OCI-LY7 (cell line): ENCODE measurements at regions not wholly inside any gene's neighbourhood (a gene's known extent, or its start where the extent isn't known, plus 50 kb on each side); places are given as distances from the start of the nearest gene placed in this dataset.

Experiments used
- BruUV-seq: library from RNA; stranded (reverse); fragments of 400-500 nt; replicated peaks from 2 replicates; lab custom pipeline; 2021; lab: Mats Ljungman, UMichigan
- CTCF ChIA-PET: fragments of 300-600 bp; sonication (Branson Sonifier 250); formaldehyde crosslinking; loops from one replicate; lab custom pipeline; 2022; ENCODE audit warnings: antibody characterized with exemption; ENCODE audit not compliant: unreplicated experiment; lab: Charles Lee
- POLR2A ChIA-PET: fragments of 300-600 bp; sonication (Branson Sonifier 250); formaldehyde crosslinking; loops from one replicate; lab custom pipeline; 2022; ENCODE audit warnings: antibody characterized with exemption; lab: Charles Lee
- DNase-seq: peaks from one replicate; pipeline ENCODE4 v3.0.0-alpha.2; 2015; ENCODE audit warnings: low spot score
- H2AFZ ChIP-seq: fragments of 200-600 bp; sonication (generic), shearing (Covaris generic); 2 replicates; pipeline ENCODE4 v1.6.1; 2014; ENCODE audit warnings: mild to moderate bottlenecking, antibody characterized with exemption, low read length, moderate library complexity
- H3K27ac ChIP-seq: fragments of 200-600 bp; sonication (generic); 2 replicates; pipeline ENCODE4 v1.5.1; 2014; ENCODE audit warnings: mixed run types, low read depth, mild to moderate bottlenecking, moderate library complexity, low read length, inconsistent platforms; ENCODE audit not compliant: poor library complexity, severe bottlenecking
- H3K36me3 ChIP-seq: fragments of 200-600 bp; sonication (generic); 2 replicates; pipeline ENCODE4 v1.6.1; 2014; ENCODE audit warnings: mild to moderate bottlenecking, antibody characterized with exemption, low read length, moderate library complexity, mixed read lengths; ENCODE audit not compliant: insufficient read depth
- H3K4me1 ChIP-seq: fragments of 200-600 bp; sonication (generic); 2 replicates; pipeline ENCODE4 v1.5.1; 2014; ENCODE audit warnings: mild to moderate bottlenecking, low read length; ENCODE audit not compliant: insufficient read depth, poor library complexity, severe bottlenecking
- H3K4me2 ChIP-seq: fragments of 200-600 bp; sonication (generic); 2 replicates; pipeline ENCODE4 v1.6.1; 2014; ENCODE audit warnings: mild to moderate bottlenecking, low read length
- H3K4me3 ChIP-seq: fragments of 200-600 bp; sonication (generic); 2 replicates; pipeline ENCODE4 v1.5.1; 2014; ENCODE audit warnings: mild to moderate bottlenecking, low read depth, low read length; ENCODE audit not compliant: poor library complexity, severe bottlenecking
- H3K79me2 ChIP-seq: fragments of 200-600 bp; sonication (generic); 2 replicates; pipeline ENCODE4 v1.6.1; 2016; ENCODE audit warnings: low read depth, mild to moderate bottlenecking, low read length, moderate library complexity, mixed read lengths; ENCODE audit not compliant: insufficient read depth
- H3K9me2 ChIP-seq: fragments of 200-600 bp; sonication (generic); 2 replicates; pipeline ENCODE4 v1.6.1; 2016; ENCODE audit warnings: mild to moderate bottlenecking, low read length, mixed read lengths; ENCODE audit not compliant: insufficient read depth
- H3K9me3 ChIP-seq: fragments of 200-600 bp; sonication (generic); 2 replicates; pipeline ENCODE4 v1.6.1; 2014; ENCODE audit warnings: mild to moderate bottlenecking, mixed run types, low read length, mixed read lengths
- H4K20me1 ChIP-seq: fragments of 200-600 bp; sonication (generic); 2 replicates; pipeline ENCODE4 v1.6.1; 2014; ENCODE audit warnings: mild to moderate bottlenecking, antibody characterized with exemption, low read length, moderate library complexity, mixed read lengths; ENCODE audit not compliant: insufficient read depth
- CTCF ChIP-seq: fragments of 200-600 bp; sonication (generic); conservative IDR thresholded peaks from 2 replicates; pipeline ENCODE4 v1.5.1; 2014; ENCODE audit warnings: mild to moderate bottlenecking, antibody characterized with exemption, low read length, moderate library complexity, mixed read lengths
- EZH2phosphoT487 ChIP-seq: fragments of 200-600 bp; sonication (generic); IDR thresholded peaks from 2 replicates; pipeline ENCODE4 v1.6.1; 2018; ENCODE audit warnings: low read depth, borderline replicate concordance, mild to moderate bottlenecking, mixed run types, antibody characterized with exemption, low read length, moderate library complexity, mixed read lengths
- intact Hi-C: fragments of 100-400 bp; cut with micrococcal nuclease; formaldehyde crosslinking; loops from one replicate; pipeline ENCODE4 v1.10.0; 2022; ENCODE audit not compliant: unreplicated experiment

GRCh38 chr5:173785866-173786265, 102.3 kb upstream of the CPEB4 start:
- ChIA-PET CTCF (interaction anchor here (1.0 to 1.4 kb wide), 4 partner anchors 36 to 42 kb away, joined by 3 read pairs; no protein-coding TSS in a partner anchor), POLR2A (interaction anchor here (0.6 to 6.3 kb wide), 19 partner anchors 9 to 668 kb away, joined by 3 to 30 read pairs (median 4); partner anchors contain the start of gene CPEB4)
- no peak overlapping the region for H2AFZ ChIP-seq
- intact Hi-C loops: loop anchor here (1.0 to 2.0 kb wide), 4 partner anchors 41 to 187 kb away; partner anchors contain the start of gene BOD1
- H4K20me1 ChIP-seq: no peaks in the 10 kb centered on the region
- peak overlapping the region; percentile 46 for H3K4me2 ChIP-seq
- no peak overlapping the region for H3K27ac ChIP-seq
- no TSS peak for BruUV-seq
- TF ChIP-seq CTCF: no peak
- no peak for TF ChIP-seq EZH2phosphoT487
- DNase-seq: no peak
- no peaks in the 10 kb centered on the region for H3K9me3 ChIP-seq
- H3K4me1 ChIP-seq: peaks cover 74% of the 10 kb centered on the region
- no peaks in the 10 kb centered on the region for H3K36me3 ChIP-seq
- no peaks in the 10 kb centered on the region for H3K79me2 ChIP-seq
- H3K4me3 ChIP-seq: no peak overlapping the region
- no peaks in the 10 kb centered on the region for H3K9me2 ChIP-seq

GRCh38 chr5:173786286-173787187, 101.6 kb upstream of the CPEB4 start:
- Histone ChIP-seq H3K9me3 (no peaks in the 10 kb centered on the region), H3K9me2 (no peaks in the 10 kb centered on the region), H3K4me2 (peak overlapping the region; percentile 46), H3K4me1 (peaks cover 76% of the 10 kb centered on the region), H4K20me1 (no peaks in the 10 kb centered on the region), H2AFZ (no peak overlapping the region), H3K79me2 (no peaks in the 10 kb centered on the region), H3K27ac (no peak overlapping the region), H3K4me3 (no peak overlapping the region), H3K36me3 (no peaks in the 10 kb centered on the region)
- intact Hi-C loops: loop anchor here (1.0 to 2.0 kb wide), 4 partner anchors 41 to 186 kb away; partner anchors contain the start of gene BOD1
- ChIA-PET CTCF (interaction anchor here (0.8 to 1.4 kb wide), 10 partner anchors 10 to 135 kb away, joined by 3 to 5 read pairs (median 3); no protein-coding TSS in a partner anchor), POLR2A (interaction anchor here (0.6 to 6.3 kb wide), 23 partner anchors 10 to 1600 kb away, joined by 3 to 30 read pairs (median 4); partner anchors contain the start of gene CPEB4)
- TF ChIP-seq EZH2phosphoT487 (no peak), CTCF (peak; percentile 85)
- DNase-seq: peak; percentile 68
- no TSS peak for BruUV-seq
